Astrocyte (in vitro differentiated cells and primary cell): ENCODE measurements at regions not wholly inside any gene's neighbourhood (a gene's known extent, or its start where the extent isn't known, plus 50 kb on each side); places are given as distances from the start of the nearest gene placed in this dataset.

Experiments
- DNase-seq: peaks from one replicate; pipeline ENCODE4 v3.0.0-alpha.2; 2010; ENCODE audit warnings: low read depth
- FAIRE-seq: peaks from 2 replicates; lab custom pipeline; 2011; peaks lifted over from hg19 to GRCh38; lab: Jason Lieb, UNC
- H2AFZ ChIP-seq: 2 replicates; pipeline ENCODE4 v1.6.0; 2012; ENCODE audit warnings: low read depth, low read length, inconsistent platforms
- H3K27ac ChIP-seq: 2 replicates; pipeline ENCODE4 v1.5.1; 2011; ENCODE audit warnings: low read depth, low read length, inconsistent platforms
- H3K27me3 ChIP-seq: 2 replicates; pipeline ENCODE4 v1.6.0; 2011; ENCODE audit warnings: low read length, inconsistent platforms; ENCODE audit not compliant: insufficient read depth
- H3K36me3 ChIP-seq: 2 replicates; pipeline ENCODE4 v1.5.1; 2011; ENCODE audit warnings: low read length, inconsistent platforms; ENCODE audit not compliant: insufficient read depth
- H3K4me1 ChIP-seq: 2 replicates; pipeline ENCODE4 v1.5.1; 2011; ENCODE audit warnings: low read length, inconsistent platforms; ENCODE audit not compliant: insufficient read depth
- H3K4me2 ChIP-seq: 2 replicates; pipeline ENCODE4 v1.6.0; 2012; ENCODE audit warnings: low read length, inconsistent platforms
- H3K4me3 ChIP-seq: 2 replicates; pipeline ENCODE4 v1.5.1; 2011; ENCODE audit warnings: low read depth, mild to moderate bottlenecking, low read length, inconsistent platforms; ENCODE audit not compliant: insufficient read depth
- H3K79me2 ChIP-seq: 2 replicates; pipeline ENCODE4 v1.6.0; 2012; ENCODE audit warnings: mild to moderate bottlenecking, low read length, inconsistent platforms; ENCODE audit not compliant: insufficient read depth
- H3K9ac ChIP-seq: 2 replicates; pipeline ENCODE4 v1.6.0; 2012; ENCODE audit warnings: mild to moderate bottlenecking, low read length, inconsistent platforms
- H3K9me3 ChIP-seq: 2 replicates; pipeline ENCODE4 v1.5.1; 2012; ENCODE audit warnings: low read depth, mild to moderate bottlenecking, low read length, inconsistent platforms; ENCODE audit not compliant: insufficient read depth
- H4K20me1 ChIP-seq: 2 replicates; pipeline ENCODE4 v1.6.0; 2012; ENCODE audit warnings: low read length, inconsistent platforms; ENCODE audit not compliant: insufficient read depth
- H3K27ac Mint-ChIP-seq: one replicate; pipeline ENCODE4 v1.8.0; 2021; ENCODE audit warnings: mild to moderate bottlenecking, mixed read lengths; ENCODE audit not compliant: unreplicated experiment
- H3K27me3 Mint-ChIP-seq: one replicate; pipeline ENCODE4 v1.8.0; 2021; ENCODE audit warnings: low read depth, mixed read lengths; ENCODE audit not compliant: unreplicated experiment
- H3K36me3 Mint-ChIP-seq: one replicate; pipeline ENCODE4 v1.8.0; 2021; ENCODE audit warnings: low read depth, mixed read lengths; ENCODE audit not compliant: unreplicated experiment
- H3K4me1 Mint-ChIP-seq: one replicate; pipeline ENCODE4 v1.8.0; 2021; ENCODE audit warnings: low read depth, mixed read lengths; ENCODE audit not compliant: unreplicated experiment
- H3K4me3 Mint-ChIP-seq: one replicate; pipeline ENCODE4 v1.8.0; 2021; ENCODE audit warnings: mild to moderate bottlenecking, moderate library complexity, mixed read lengths; ENCODE audit not compliant: unreplicated experiment
- H3K9me3 Mint-ChIP-seq: one replicate; pipeline ENCODE4 v1.8.0; 2021; ENCODE audit warnings: mild to moderate bottlenecking, mixed read lengths; ENCODE audit not compliant: unreplicated experiment
- EZH2 ChIP-seq: IDR thresholded peaks from 2 replicates; pipeline ENCODE4 v1.6.1; 2012; ENCODE audit warnings: mild to moderate bottlenecking, low read length, inconsistent platforms; ENCODE audit not compliant: insufficient read depth
- TF ChIP-seq, protein P1 (sequence below): IDR thresholded peaks from 2 replicates; pipeline ENCODE4 v1.5.1; 2011; ENCODE audit warnings: low read depth, mild to moderate bottlenecking, inconsistent platforms, low read length, moderate library complexity; ENCODE audit not compliant: insufficient read depth

DNA sequence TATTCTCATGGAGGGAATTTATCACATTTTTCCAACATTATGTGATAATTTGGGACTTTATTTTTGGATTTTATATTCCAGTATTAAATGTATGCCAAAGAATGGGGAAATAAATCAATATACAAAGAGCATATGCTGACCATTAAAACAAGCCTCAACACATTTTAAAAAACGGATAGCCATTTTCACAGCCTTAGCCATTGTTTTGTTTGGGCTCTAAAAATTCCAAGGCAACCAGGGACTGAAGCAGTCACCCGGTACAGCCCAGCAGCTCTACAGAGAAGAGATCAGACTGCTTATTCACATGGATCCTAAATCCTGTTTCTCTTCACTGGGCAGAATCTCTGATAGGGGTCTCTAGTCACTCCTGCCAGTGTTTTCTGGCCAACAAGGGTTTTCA, 150.2 kb upstream of the OGFRL1 start:
- H3K4me3 ChIP-seq, result no peak overlapping the region
- H3K9me3 ChIP-seq, result peaks cover 2% of the 10 kb centered on the region
- H3K27ac ChIP-seq, result no peak overlapping the region
- H3K27me3 ChIP-seq, result no peaks in the 10 kb centered on the region
- Mint-ChIP-seq H3K4me3 (no peak overlapping the region), H3K9me3 (peaks cover 6% of the 10 kb centered on the region), H3K36me3 (no peaks in the 10 kb centered on the region), H3K27me3 (no peaks in the 10 kb centered on the region), H3K27ac (peak overlapping the region; percentile 87), H3K4me1 (peaks cover 16% of the 10 kb centered on the region)
- no peaks in the 10 kb centered on the region for H4K20me1 ChIP-seq
- no peaks in the 10 kb centered on the region for H3K36me3 ChIP-seq
- H3K4me2 ChIP-seq, result no peak overlapping the region
- DNase-seq, result no peak
- peaks cover 5% of the 10 kb centered on the region for H3K4me1 ChIP-seq
- H3K9ac ChIP-seq, result no peak overlapping the region
- FAIRE-seq, result no peak
- TF ChIP-seq EZH2, result no peak
- TF ChIP-seq, protein P1, sequence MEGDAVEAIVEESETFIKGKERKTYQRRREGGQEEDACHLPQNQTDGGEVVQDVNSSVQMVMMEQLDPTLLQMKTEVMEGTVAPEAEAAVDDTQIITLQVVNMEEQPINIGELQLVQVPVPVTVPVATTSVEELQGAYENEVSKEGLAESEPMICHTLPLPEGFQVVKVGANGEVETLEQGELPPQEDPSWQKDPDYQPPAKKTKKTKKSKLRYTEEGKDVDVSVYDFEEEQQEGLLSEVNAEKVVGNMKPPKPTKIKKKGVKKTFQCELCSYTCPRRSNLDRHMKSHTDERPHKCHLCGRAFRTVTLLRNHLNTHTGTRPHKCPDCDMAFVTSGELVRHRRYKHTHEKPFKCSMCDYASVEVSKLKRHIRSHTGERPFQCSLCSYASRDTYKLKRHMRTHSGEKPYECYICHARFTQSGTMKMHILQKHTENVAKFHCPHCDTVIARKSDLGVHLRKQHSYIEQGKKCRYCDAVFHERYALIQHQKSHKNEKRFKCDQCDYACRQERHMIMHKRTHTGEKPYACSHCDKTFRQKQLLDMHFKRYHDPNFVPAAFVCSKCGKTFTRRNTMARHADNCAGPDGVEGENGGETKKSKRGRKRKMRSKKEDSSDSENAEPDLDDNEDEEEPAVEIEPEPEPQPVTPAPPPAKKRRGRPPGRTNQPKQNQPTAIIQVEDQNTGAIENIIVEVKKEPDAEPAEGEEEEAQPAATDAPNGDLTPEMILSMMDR, result no peak
- peak overlapping the region; percentile 9 for H2AFZ ChIP-seq
- H3K79me2 ChIP-seq, result no peaks in the 10 kb centered on the region

DNA sequence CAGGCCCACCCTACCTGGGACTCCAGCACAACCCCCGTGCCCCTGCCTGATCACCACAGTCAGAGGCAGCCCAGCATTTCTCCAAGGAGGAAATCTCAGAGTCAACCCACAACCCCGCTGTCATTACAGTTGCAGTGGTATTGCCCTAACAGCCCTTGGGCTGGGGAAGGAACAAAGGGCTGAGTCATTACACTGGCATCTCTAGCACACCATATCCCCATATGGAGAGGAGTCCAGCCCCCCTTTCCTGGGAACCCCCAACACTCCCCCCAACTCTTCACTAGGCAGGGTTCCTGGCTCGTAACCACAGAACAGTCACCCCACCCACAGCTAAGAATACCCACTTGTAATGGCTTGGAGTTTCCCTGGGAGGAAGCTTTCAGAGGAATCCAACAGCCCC, 149.4 kb upstream of the OGFRL1 start:
- H3K36me3 Mint-ChIP-seq, result no peaks in the 10 kb centered on the region
- Histone ChIP-seq H3K27ac (no peak overlapping the region), H3K4me3 (no peak overlapping the region), H3K9ac (no peak overlapping the region), H3K4me2 (peak overlapping the region; percentile 28), H3K27me3 (no peaks in the 10 kb centered on the region), H3K79me2 (no peaks in the 10 kb centered on the region), H2AFZ (peak overlapping the region; percentile 60), H3K9me3 (peaks cover 2% of the 10 kb centered on the region), H3K36me3 (no peaks in the 10 kb centered on the region), H4K20me1 (no peaks in the 10 kb centered on the region), H3K4me1 (peaks cover 5% of the 10 kb centered on the region)
- H3K4me3 Mint-ChIP-seq, result no peak overlapping the region
- H3K9me3 Mint-ChIP-seq, result peaks cover 6% of the 10 kb centered on the region
- no peaks in the 10 kb centered on the region for H3K27me3 Mint-ChIP-seq
- FAIRE-seq (no peak), DNase-seq (peak; percentile 67)
- TF ChIP-seq, protein P1, result no peak
- TF ChIP-seq EZH2, result no peak
- H3K4me1 Mint-ChIP-seq, result peaks cover 16% of the 10 kb centered on the region
- H3K27ac Mint-ChIP-seq, result peak overlapping the region; percentile 84

DNA sequence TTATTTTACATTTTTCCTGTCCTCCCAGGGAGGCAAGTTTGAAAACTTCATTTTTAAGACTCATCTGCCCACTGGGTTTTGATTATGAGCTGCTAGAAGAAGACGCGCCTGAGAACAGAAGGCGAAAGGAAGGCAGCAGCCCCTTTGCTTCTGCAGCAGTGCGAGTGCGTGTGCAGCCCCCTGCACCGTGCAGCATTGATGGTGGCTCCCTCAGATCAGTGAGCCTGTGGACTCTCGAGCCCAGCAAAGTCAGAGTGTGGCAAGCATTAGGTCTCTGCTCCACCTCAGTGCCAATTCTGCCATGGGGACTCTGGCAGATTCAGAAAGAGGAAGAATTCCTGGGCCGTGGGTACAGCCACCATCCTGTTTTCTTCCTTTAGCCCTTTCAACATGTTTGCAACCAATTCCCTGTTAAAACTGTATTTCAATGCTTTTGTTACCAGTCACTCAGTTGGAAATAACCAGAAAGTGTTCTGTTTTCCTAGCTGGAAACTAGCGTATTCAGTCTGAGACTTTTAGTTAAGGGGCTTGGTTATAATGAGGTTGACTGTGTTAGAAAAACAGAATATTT, 134.8 kb upstream of the OGFRL1 start:
- FAIRE-seq (no peak), DNase-seq (no peak)
- no peak overlapping the region for H2AFZ ChIP-seq
- H3K27me3 Mint-ChIP-seq, result no peaks in the 10 kb centered on the region
- H3K4me1 ChIP-seq, result no peaks in the 10 kb centered on the region
- no peak for TF ChIP-seq EZH2
- TF ChIP-seq, protein P1, result no peak
- no peaks in the 10 kb centered on the region for H3K9me3 ChIP-seq
- no peak overlapping the region for H3K4me2 ChIP-seq
- no peaks in the 10 kb centered on the region for H4K20me1 ChIP-seq
- H3K9ac ChIP-seq, result no peak overlapping the region
- H3K27ac ChIP-seq, result no peak overlapping the region
- H3K36me3 Mint-ChIP-seq, result no peaks in the 10 kb centered on the region
- no peak overlapping the region for H3K4me3 ChIP-seq
- no peak overlapping the region for H3K4me3 Mint-ChIP-seq
- H3K27me3 ChIP-seq, result no peaks in the 10 kb centered on the region
- H3K79me2 ChIP-seq, result no peaks in the 10 kb centered on the region
- no peak overlapping the region for H3K27ac Mint-ChIP-seq
- H3K9me3 Mint-ChIP-seq, result no peaks in the 10 kb centered on the region
- H3K4me1 Mint-ChIP-seq, result peaks cover 4% of the 10 kb centered on the region
- H3K36me3 ChIP-seq, result no peaks in the 10 kb centered on the region
